HepG2 (cell line): ENCODE measurements at regions not wholly inside any gene's neighbourhood (a gene's known extent, or its start where the extent isn't known, plus 50 kb on each side); places are given as distances from the start of the nearest gene placed in this dataset.

ENCODE experiments used
- ATAC-seq: fragments of 200-7000 bp; cut with Tn5 transposase; 3 replicates; pipeline ENCODE4 v1.9.1; 2020; ENCODE audit warnings: mild to moderate bottlenecking, moderate library complexity
- BruUV-seq: library from RNA; stranded (reverse); fragments of 400-500 nt; replicated peaks from 2 replicates; lab custom pipeline; 2021; lab: Mats Ljungman, UMichigan
- CTCF ChIA-PET: fragments of 300-600 bp; formaldehyde crosslinking; extraction: SDS; loops from one replicate; lab custom pipeline; 2021; ENCODE audit warnings: low total read pairs, inconsistent platforms, low intra/inter-chr PET ratio; lab: Yijun Ruan, JAX
- POLR2A ChIA-PET: fragments of 350-600 bp; sonication (Branson Sonifier 250); formaldehyde crosslinking; loops from one replicate; lab custom pipeline; 2020; ENCODE audit warnings: antibody characterized with exemption, inconsistent platforms; lab: Yijun Ruan, JAX
- DNase-seq: peaks from one replicate; pipeline ENCODE4 v3.0.0-alpha.2; 2015; ENCODE audit warnings: low spot score
- FAIRE-seq: peaks from 3 replicates; lab custom pipeline; 2011; peaks lifted over from hg19 to GRCh38; lab: Jason Lieb, UNC
- H2AFZ ChIP-seq: one replicate; pipeline ENCODE4 v1.6.1; 2011; ENCODE audit warnings: low read length, inconsistent platforms
- H3K27ac ChIP-seq: fragments of 300-600 bp; 3 replicates; pipeline ENCODE4 v1.8.0; 2011; ENCODE audit warnings: mixed run types, mild to moderate bottlenecking, mixed read lengths, low read length, inconsistent platforms; ENCODE audit not compliant: insufficient read depth; ENCODE audit errors: extremely low read length
- H3K27me3 ChIP-seq, 2 experiments: fragments of 200-600 bp in 1 of 2; 2 replicates in 1 of 2; 3 replicates in 1 of 2; pipeline versions ENCODE4 v1.6.0 to v1.8.0; 2011; ENCODE audit warnings: low read length in 2 of 2, mild to moderate bottlenecking in 2 of 2, moderate library complexity in 2 of 2, inconsistent platforms in 1 of 2; ENCODE audit not compliant: insufficient read depth in 2 of 2, control insufficient read depth in 1 of 2
- H3K36me3 ChIP-seq, 2 experiments: fragments of 200-600 bp in 1 of 2; replicated peaks in 1 of 2; 2 replicates in 1 of 2; 3 replicates in 1 of 2; pipeline versions ENCODE4 v1.5.1 to v1.8.0; 2011; ENCODE audit warnings: low read length in 2 of 2, inconsistent platforms in 1 of 2; ENCODE audit not compliant: insufficient read depth in 2 of 2, control insufficient read depth in 1 of 2
- H3K4me1 ChIP-seq: 2 replicates; pipeline ENCODE4 v1.5.1; 2012; ENCODE audit warnings: low read length, inconsistent platforms; ENCODE audit not compliant: insufficient read depth
- H3K4me2 ChIP-seq: 2 replicates; pipeline ENCODE4 v1.6.0; 2011; ENCODE audit warnings: low read depth, low read length, inconsistent platforms
- H3K4me3 ChIP-seq, 3 experiments: fragments of 200-600 bp in 1 of 3; sonication (generic), shearing (Covaris generic) in 1 of 3; replicated peaks in 1 of 3; 2 replicates each; pipeline ENCODE4 v1.5.1; 2011 to 2016; ENCODE audit warnings: low read length in 3 of 3, inconsistent platforms in 2 of 3, low read depth in 2 of 3, mild to moderate bottlenecking in 2 of 3, control low read depth in 1 of 3, mixed read lengths in 1 of 3; ENCODE audit not compliant: insufficient read depth in 1 of 3
- H3K79me2 ChIP-seq: one replicate; pipeline ENCODE4 v1.6.1; 2011; ENCODE audit warnings: low read length, inconsistent platforms; ENCODE audit not compliant: insufficient read depth
- H3K9ac ChIP-seq: 2 replicates; pipeline ENCODE4 v1.6.0; 2011; ENCODE audit warnings: mild to moderate bottlenecking, low read depth, low read length, inconsistent platforms; ENCODE audit not compliant: insufficient read depth
- H3K9me3 ChIP-seq: 2 replicates; pipeline ENCODE4 v1.5.1; 2012; ENCODE audit warnings: mild to moderate bottlenecking, low read length
- H4K20me1 ChIP-seq: 2 replicates; pipeline ENCODE4 v1.6.0; 2011; ENCODE audit warnings: inconsistent platforms, mild to moderate bottlenecking, low read length, moderate library complexity; ENCODE audit not compliant: insufficient read depth
- ARHGAP35 ChIP-seq: sonication (generic); formaldehyde crosslinking; IDR thresholded peaks from 2 replicates; pipeline ENCODE4 v1.9.0; 2022; ENCODE audit warnings: mild to moderate bottlenecking, inconsistent platforms, moderate library complexity, missing genetic modification reagents, borderline replicate concordance
- ATF4 ChIP-seq, 2 experiments: fragments of 450-650 bp in 1 of 2; sonication (generic) in 1 of 2; formaldehyde crosslinking; IDR thresholded peaks; 2 replicates each; pipeline versions ENCODE4 v1.5.0 to v1.8.0; 2020 to 2022; ENCODE audit warnings: mild to moderate bottlenecking in 1 of 2, missing genetic modification reagents in 1 of 2
- BCL3 ChIP-seq: sonication (generic); formaldehyde crosslinking; IDR thresholded peaks from 2 replicates; pipeline ENCODE4 v1.5.1; 2020; ENCODE audit warnings: mild to moderate bottlenecking, missing genetic modification reagents, moderate library complexity
- CENPBD1 ChIP-seq: sonication (generic); formaldehyde crosslinking; IDR thresholded peaks from 2 replicates; pipeline ENCODE4 v1.8.0; 2022; ENCODE audit warnings: missing genetic modification reagents, low read depth, mild to moderate bottlenecking, borderline replicate concordance
- CREM ChIP-seq, 2 experiments: sonication (generic) in 1 of 2; formaldehyde crosslinking in 1 of 2; IDR thresholded peaks; 2 replicates each; pipeline versions ENCODE4 v1.4.0 to v1.6.1; 2016 to 2020; ENCODE audit warnings: antibody characterized with exemption in 1 of 2, mild to moderate bottlenecking in 1 of 2, missing genetic modification reagents in 1 of 2
- ELF4 ChIP-seq: sonication (generic); formaldehyde crosslinking; IDR thresholded peaks from 2 replicates; pipeline ENCODE4 v1.5.0; 2020; ENCODE audit warnings: missing genetic modification reagents, mild to moderate bottlenecking, moderate library complexity, borderline replicate concordance
- FOXO1 ChIP-seq: sonication (generic); formaldehyde crosslinking; IDR thresholded peaks from 2 replicates; pipeline ENCODE4 v1.4.0; 2020; ENCODE audit warnings: missing genetic modification reagents
- THYN1 ChIP-seq: sonication (generic); formaldehyde crosslinking; IDR thresholded peaks from 2 replicates; pipeline ENCODE4 v1.8.1; 2023; ENCODE audit warnings: low read depth, mild to moderate bottlenecking, moderate library complexity, missing genetic modification reagents, borderline replicate concordance
- ZNF773 ChIP-seq: sonication (generic); formaldehyde crosslinking; IDR thresholded peaks from 2 replicates; pipeline ENCODE4 v1.4.0; 2020; ENCODE audit warnings: missing genetic modification reagents, borderline replicate concordance
- in situ Hi-C: cut with HindIII; loops from 2 replicates; pipeline ENCODE4 v1.10.0; 2017; ENCODE audit warnings: low pct_unique_long_range_greater_than_20kb; ENCODE audit not compliant: extremely low pct_ligation_motif_present
- intact Hi-C: fragments of 100-400 bp; cut with micrococcal nuclease; formaldehyde crosslinking; loops from one replicate; pipeline ENCODE4 v1.10.0; 2022; ENCODE audit not compliant: unreplicated experiment

- intact Hi-C loops: no loop called here
- Histone ChIP-seq H3K4me2 (no peak overlapping the region), H3K27me3 (no peaks in the 10 kb centered on the region; a peak in 1 of 5 replicates), H3K27ac (no peak overlapping the region), H3K36me3 (no peaks in the 10 kb centered on the region), H3K4me1 (peaks cover 15% of the 10 kb centered on the region), H3K79me2 (no peaks in the 10 kb centered on the region), H3K4me3 (no peak overlapping the region), H4K20me1 (no peaks in the 10 kb centered on the region), H2AFZ (no peak overlapping the region), H3K9me3 (no peaks in the 10 kb centered on the region), H3K9ac (no peak overlapping the region)
- no TSS peak for BruUV-seq
- ChIA-PET CTCF (interaction anchor here (2.4 kb wide), 1 partner anchor 90 kb away, joined by 22 read pairs; no protein-coding TSS in a partner anchor), POLR2A (no interaction called here)
- DNase-seq (no peak), ATAC-seq (no peak), FAIRE-seq (no peak)
- TF ChIP-seq BCL3 (no peak), CENPBD1 (CRISPR knock-in tag) (no peak), CREM (IDR thresholded peaks at IDR 0.05) (no peak), CREM (CRISPR knock-in tag; IDR thresholded peaks at IDR 0.05) (no peak), FOXO1 (CRISPR knock-in tag) (no peak), THYN1 (no peak), ZNF773 (CRISPR knock-in tag) (no peak), ELF4 (no peak), ARHGAP35 (CRISPR knock-in tag) (no peak), ATF4 (CRISPR knock-in tag; IDR thresholded peaks at IDR 0.05) (no peak)
- in situ Hi-C loops: loop anchor here (5.0 kb wide), 2 partner anchors 86 to 276 kb away; no protein-coding TSS in a partner anchor
Observed at GRCh38 chr5:36416605-36417004, 114.9 kb upstream of the RANBP3L start.
